HTR-8/SVneo (cell line): ENCODE measurements at regions not wholly inside any gene's neighbourhood (a gene's known extent, or its start where the extent isn't known, plus 50 kb on each side); places are given as distances from the start of the nearest gene placed in this dataset.
A peak's percentile ranks its signal among the peaks of the same experiment; 100 is the strongest.
"Not testable (repeated sequence)": the region's sequence is repeated elsewhere in the genome, so short reads cannot be mapped to it uniquely, and the experiment has no call there.

Experiments
- DNase-seq: peaks from one replicate; pipeline ENCODE4 v3.0.0; 2011; ENCODE audit warnings: low spot score, mixed read lengths; ENCODE audit not compliant: insufficient read length
- FAIRE-seq: peaks from 2 replicates; lab custom pipeline; 2011; peaks lifted over from hg19 to GRCh38; lab: Jason Lieb, UNC

DNA sequence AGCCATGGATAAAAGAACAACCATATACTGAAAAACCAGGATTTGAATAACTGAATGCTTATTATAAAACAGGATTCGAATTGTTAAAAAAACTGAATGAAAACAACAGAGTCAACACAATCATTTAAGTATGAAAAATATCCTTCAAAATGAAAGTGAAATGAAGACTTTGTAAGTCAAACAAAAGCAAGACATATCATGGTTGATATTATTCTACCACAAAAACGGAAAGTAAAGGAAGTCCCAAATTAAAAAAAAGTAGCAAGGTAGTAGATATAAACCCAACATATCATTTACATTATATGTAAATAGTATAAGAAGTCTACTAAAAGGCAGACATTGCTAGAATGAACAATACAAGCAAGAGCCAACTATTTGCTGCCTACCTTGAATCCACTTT, 63.1 kb upstream of the POTEC start:
- not testable (repeated sequence) for FAIRE-seq, DNase-seq

DNA sequence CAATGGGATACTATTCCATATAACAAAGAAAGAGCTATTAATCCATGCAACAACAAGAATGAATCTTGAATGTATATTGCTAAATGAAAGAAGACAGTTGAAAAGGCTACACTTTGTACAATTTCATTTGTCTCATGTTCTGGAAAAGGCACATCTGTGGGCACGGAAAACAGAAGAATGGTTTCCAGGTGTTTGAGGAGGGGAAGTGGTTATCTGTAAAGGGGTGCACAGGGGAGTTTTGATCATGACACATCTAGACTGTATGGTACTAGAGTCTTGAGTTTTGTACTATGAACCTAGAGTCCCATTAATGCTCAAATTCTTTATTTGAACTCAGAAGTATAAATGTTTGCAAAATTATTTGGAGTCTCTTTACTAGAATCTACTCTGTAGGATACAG, 64.0 kb upstream of the POTEC start:
- FAIRE-seq, DNase-seq: not testable (repeated sequence)

DNA sequence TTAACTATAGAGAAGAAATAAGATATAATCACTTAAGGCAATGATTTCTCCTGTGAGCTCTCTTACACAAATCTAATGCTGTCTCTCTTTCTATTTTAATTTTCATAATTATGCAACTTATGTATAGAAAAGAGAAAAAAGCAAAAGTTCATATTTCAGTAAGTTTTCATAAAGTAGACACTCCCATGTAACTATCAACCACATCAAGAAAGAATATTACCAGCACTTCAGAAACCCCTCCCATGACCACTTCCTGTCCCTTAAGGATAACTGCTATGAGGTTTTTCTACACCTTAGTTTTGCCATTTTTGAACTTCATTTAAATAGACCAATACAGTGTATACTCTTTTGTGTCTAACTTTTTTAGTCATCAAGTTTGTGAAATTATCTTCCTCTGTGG, 69.0 kb upstream of the POTEC start:
- DNase-seq, FAIRE-seq: not testable (repeated sequence)

DNA sequence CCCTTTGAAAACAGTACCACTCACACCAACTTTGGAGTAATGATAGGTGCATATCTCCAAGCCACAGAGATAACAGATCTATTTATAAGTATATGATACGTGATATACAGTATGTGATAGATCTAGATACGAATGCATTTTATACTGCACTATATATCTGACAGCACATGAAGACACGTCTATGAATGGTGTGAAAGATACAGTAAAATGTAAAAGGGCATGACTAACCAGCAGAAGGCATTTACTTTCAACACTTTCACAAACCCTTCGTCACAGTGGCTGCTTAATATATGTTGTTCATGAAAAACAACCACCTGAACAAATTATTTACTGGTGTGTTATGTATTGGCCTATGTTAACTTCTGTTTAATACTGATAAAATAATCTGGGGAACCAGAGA, 71.1 kb upstream of the POTEC start:
- FAIRE-seq, result peak; percentile 76
- not testable (repeated sequence) for DNase-seq

DNA sequence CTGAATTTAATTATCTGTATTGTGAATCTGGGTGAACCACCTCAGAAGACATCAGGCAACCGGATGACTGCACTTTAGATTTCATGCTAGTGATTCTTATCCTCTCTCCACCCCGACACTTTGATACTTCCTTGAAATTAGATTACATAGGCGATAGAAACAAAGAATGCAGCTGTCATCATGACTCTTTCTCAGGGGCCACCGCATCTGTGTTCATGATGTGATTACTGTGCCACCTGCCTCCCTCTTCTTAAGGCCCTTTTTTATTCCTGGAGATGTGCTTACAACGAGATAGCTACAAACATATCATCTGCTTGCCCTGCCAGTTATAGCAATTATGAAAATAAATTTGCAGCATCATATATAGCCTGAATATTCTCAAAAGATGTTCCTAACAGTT, 83.9 kb upstream of the POTEC start:
- not testable (repeated sequence) for DNase-seq, FAIRE-seq

DNA sequence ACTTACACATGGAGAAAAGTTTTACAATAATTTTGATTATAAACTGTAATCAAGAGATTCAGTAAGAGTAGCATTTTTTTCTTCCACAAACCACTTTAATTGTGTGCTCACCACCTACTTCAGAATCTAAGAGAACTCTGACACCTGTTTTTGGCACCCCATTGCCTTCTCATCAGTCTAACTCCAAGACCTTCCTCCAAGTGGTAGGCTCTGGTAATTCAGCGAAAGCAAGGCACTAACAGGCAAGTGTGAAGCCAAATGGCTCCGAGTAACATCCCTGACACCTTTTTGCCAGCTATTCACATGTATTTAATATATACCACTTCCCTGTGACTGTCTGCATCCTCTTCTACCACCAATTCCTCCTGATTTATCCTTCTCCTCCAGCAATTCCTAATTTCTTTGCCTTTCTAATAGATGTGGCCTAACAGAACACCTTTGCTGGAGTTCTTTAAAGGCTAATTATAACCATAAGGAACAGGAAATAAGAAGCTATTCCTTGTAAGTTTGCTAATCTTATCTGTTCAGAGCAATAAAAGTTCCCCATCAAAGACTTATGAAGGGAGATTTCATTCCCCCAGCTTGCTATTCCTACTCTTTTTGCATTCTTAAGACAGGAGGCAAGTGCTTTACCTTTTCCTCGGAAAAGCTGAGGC, 85.1 kb upstream of the POTEC start:
- DNase-seq, FAIRE-seq: not testable (repeated sequence)

DNA sequence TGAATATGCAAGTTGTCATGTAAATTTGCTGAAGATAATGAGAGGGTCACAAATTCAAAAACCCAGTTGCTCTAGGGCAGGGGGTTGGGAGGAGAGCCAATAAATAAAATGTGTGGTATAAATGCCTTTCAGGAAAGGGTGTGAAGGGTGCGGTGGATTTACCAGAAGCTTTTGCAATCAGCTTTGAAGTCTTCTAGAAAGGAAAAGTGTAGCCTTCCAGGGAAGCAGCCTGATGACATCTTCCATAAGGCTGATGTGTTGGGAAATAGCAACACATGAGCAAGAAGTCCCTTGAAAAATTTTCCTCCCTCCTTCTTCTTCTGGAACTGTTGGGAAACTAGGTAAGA, 85.6 kb upstream of the POTEC start:
- FAIRE-seq, DNase-seq: not testable (repeated sequence)

DNA sequence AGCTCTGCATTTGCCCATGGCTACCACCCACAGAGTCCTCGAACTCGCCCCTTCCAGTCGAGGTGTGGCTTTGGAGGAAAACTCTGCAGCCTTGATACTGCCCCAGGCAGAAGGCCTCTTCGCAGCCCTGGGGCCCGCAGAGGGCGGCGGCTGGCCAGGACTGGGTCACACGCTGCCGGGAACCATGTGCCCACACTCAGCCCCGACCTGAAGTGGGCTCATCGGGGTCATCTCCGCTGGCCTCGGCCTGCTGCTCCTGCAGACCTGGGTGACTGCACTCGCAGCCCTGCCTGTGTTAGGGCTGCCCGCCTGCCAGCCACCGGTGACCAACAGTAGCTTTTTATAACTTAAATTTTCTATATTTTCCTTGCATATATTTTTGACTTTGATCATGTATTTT, 89.6 kb upstream of the POTEC start:
- FAIRE-seq, DNase-seq: not testable (repeated sequence)

DNA sequence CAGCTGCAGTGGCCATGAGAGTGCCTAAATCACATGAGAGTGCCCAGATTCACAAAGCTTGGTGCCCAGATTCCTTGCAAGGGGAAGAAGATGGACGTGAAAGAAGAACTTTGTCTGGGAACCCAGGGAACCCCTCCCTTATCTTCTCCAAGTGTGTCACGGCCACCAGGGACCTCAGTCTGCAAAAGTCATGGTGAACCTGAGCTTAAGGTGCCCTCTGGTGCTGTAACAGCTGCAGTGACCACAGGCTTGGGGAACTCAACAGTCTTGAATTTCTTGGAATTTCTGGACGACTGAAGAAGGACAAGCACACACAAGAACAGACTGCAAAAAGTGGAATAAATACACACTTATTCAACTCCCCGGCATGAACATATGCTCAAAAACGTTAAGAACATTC, 94.6 kb upstream of the POTEC start:
- not testable (repeated sequence) for DNase-seq, FAIRE-seq

DNA sequence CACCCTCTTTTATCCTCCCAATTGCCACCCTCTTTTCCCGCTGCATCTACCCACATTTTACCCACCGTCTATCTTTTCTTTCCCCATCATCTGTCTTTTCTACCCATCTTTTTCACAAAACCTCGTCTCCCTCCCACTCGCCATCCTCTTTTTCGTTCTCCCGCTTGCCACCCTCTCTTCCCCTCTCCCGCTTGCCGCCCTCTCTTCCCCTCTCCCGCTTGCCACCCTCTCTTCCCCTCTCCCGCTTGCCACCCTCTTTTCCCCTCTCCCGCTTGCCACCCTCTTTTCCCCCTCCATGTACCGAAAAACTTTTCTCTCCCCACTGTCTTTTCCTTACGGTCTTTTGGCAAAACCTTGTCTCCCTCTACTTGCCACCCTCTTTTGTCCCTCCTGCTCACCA, 97.7 kb upstream of the POTEC start:
- not testable (repeated sequence) for DNase-seq

DNA sequence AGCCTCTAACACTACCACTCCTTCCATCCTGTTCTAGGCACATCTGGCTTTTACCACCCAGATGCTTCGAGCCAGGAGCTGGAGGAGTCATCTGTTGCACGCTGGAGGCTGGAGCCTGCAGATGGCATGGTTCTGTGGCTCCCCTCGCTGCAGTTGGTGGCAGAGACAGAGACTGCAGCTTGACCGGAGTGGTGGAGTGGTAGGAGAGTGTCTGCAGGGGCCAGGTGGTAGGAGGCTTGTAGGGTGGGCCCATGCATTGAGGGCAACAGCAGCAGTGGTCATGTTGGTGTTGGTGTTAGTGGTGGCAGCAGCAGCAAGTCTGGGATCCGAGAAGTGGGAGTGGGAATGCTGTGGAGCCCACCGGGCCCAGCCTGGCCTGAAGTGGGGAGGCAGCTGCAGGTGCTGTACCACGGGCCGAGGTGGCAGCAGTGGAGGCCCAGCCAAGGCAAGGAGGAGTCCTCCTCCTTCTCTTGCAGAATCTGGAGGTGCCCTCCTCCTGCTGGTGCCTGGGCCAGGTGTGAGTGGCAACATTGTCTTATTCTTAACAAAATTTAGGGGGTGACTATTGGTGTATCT, 100.4 kb upstream of the POTEC start:
- DNase-seq, result not testable (repeated sequence)
- FAIRE-seq, result peak; percentile 42

More for the DNA sequence above, 97.7 kb upstream of the POTEC start:
- FAIRE-seq, result not testable (repeated sequence)

DNA sequence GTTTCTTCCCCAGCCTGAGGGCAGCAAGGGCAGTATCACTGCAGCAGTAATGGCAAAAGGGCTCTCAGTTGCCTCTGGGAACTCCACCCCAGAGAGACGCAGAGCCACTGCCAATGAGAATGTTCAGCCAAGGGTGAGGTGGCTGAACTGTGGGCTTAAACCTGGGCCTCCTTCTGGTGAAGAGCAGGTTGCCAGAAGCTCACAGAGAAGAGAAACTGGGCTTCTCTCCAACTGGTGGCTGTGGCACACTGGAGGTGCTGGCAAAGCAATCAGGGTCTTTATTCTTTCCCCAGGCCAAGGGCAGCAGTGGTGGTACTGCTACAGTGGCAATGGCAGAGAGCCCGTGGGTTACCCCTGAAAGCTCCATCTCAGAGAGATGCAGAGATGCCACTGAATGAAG, 54.9 kb upstream of the ANKRD30B start:
- not testable (repeated sequence) for FAIRE-seq, DNase-seq

DNA sequence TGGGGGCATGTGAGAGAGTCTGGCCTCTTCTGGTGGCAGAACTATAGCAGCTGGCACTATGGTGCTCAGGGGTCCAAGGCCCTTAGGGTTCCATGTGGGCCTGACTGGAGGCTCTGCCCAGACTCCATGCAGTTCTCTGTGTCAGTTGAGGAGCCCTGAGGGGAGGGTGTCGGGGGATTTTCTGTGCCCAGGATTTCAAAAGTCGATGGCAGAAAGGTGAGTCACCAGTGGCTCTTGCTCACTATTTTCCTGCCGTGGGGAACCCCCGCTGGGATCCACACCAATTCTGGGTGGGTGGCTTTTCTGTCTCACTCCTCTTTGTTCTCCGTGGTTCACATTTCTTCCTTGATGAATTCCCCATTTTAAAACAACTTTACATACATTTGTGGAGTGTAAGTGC, 54.1 kb upstream of the ANKRD30B start:
- FAIRE-seq, DNase-seq: not testable (repeated sequence)

DNA sequence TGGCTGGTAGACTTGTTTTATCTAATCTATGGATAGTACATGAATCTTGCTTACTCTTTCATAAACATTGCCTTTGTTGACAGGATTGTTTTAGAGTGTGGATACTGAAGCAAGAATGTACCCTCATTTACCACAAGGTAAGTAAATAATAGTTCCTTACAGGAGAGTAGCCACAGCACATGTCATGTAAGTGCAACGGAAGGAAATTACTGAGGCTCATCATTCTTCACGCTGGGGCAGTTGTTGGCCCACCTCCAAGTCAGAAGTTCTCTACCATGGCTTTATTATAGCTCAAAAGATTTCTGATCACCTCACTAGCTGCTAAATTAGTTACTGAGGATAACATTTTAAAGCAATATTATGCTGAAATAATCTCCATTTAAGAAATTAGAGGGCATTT, 50.0 kb upstream of the ANKRD30B start:
- not testable (repeated sequence) for DNase-seq
- peak; percentile 82 for FAIRE-seq
